DOHH2 (cell line): ENCODE measurements at regions not wholly inside any gene's neighbourhood (a gene's known extent, or its start where the extent isn't known, plus 50 kb on each side); places are given as distances from the start of the nearest gene placed in this dataset.

ENCODE experiments used
- EZH2phosphoT487 ChIP-seq: fragments of 200-600 bp; sonication (generic); IDR thresholded peaks from 2 replicates; pipeline ENCODE4 v1.6.1; 2017; ENCODE audit warnings: borderline replicate concordance, mild to moderate bottlenecking, antibody characterized with exemption, low read length, moderate library complexity, mixed read lengths
- TF ChIP-seq, protein P1 (sequence below): fragments of 200-600 bp; sonication (generic); IDR thresholded peaks from one replicate; pipeline ENCODE4 v1.5.1; 2014; ENCODE audit warnings: antibody characterized with exemption, mild to moderate bottlenecking, low read depth, low read length; ENCODE audit not compliant: poor library complexity, severe bottlenecking

DNA sequence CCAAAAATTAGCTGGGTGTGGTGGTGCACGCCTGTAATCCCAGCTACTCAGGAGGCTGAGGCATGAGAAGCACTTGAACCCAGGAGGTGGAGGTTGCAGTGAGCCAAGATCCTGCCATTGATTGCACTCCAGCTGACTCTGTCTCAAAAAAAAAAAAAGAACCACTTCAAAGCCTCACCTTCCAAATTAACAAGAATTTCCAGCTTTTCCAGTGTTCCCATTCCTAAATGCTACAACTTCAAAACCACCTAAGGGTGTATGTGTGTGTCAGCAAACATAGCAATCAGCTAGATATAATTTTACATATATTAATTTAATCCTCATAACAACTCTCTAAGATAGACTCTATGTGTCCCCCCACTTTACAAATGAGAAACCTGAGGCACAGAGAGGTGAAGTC is 512.5 kb upstream of the PROK2 start:
- TF ChIP-seq, protein P1, sequence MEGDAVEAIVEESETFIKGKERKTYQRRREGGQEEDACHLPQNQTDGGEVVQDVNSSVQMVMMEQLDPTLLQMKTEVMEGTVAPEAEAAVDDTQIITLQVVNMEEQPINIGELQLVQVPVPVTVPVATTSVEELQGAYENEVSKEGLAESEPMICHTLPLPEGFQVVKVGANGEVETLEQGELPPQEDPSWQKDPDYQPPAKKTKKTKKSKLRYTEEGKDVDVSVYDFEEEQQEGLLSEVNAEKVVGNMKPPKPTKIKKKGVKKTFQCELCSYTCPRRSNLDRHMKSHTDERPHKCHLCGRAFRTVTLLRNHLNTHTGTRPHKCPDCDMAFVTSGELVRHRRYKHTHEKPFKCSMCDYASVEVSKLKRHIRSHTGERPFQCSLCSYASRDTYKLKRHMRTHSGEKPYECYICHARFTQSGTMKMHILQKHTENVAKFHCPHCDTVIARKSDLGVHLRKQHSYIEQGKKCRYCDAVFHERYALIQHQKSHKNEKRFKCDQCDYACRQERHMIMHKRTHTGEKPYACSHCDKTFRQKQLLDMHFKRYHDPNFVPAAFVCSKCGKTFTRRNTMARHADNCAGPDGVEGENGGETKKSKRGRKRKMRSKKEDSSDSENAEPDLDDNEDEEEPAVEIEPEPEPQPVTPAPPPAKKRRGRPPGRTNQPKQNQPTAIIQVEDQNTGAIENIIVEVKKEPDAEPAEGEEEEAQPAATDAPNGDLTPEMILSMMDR, result no peak
- no peak for TF ChIP-seq EZH2phosphoT487
